WTC11 (cell line): ENCODE measurements at regions not wholly inside any gene's neighbourhood (a gene's known extent, or its start where the extent isn't known, plus 50 kb on each side); places are given as distances from the start of the nearest gene placed in this dataset.

Experiments used
- CREM ChIP-seq: sonication (generic); formaldehyde crosslinking; IDR thresholded peaks from 2 replicates; pipeline ENCODE4 v1.8.1; 2022; ENCODE audit warnings: mild to moderate bottlenecking, missing genetic modification reagents, moderate library complexity
- NR2C2 ChIP-seq: sonication (generic); formaldehyde crosslinking; IDR thresholded peaks from 2 replicates; pipeline ENCODE4 v1.8.0; 2022; ENCODE audit warnings: mild to moderate bottlenecking, missing genetic modification reagents
- TP53 ChIP-seq: sonication (generic); formaldehyde crosslinking; IDR thresholded peaks from 2 replicates; pipeline ENCODE4 v1.8.1; 2023; ENCODE audit warnings: mild to moderate bottlenecking, missing genetic modification reagents
- TF ChIP-seq, protein P1 (sequence below): fragments of 200-600 bp; IDR thresholded peaks from 2 replicates; pipeline ENCODE4 v1.8.0; 2022; ENCODE audit warnings: antibody characterized with exemption

DNA sequence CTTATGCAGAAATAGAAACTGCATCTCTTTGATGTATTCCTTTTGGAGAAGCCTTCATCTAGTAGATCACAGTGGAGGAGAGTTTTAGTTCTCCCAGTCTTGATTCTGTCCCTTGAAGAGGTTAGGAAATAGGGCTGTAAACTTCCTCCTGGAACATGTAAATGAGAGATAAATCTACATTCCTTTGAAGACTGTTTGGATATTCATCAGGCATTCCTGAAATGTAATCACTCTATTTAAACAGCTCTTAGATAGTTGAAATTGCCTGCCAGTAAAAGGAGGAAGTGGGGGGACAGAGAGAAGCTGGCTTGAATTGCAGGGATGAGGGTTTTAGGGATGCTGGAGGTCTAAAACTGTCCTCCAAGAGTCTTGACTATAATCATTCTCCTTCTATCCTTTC, 254.3 kb upstream of the LRRC3B start:
- TF ChIP-seq TP53 (CRISPR knock-in tag) (no peak), CREM (no peak), NR2C2 (CRISPR knock-in tag) (no peak)
- TF ChIP-seq, protein P1, sequence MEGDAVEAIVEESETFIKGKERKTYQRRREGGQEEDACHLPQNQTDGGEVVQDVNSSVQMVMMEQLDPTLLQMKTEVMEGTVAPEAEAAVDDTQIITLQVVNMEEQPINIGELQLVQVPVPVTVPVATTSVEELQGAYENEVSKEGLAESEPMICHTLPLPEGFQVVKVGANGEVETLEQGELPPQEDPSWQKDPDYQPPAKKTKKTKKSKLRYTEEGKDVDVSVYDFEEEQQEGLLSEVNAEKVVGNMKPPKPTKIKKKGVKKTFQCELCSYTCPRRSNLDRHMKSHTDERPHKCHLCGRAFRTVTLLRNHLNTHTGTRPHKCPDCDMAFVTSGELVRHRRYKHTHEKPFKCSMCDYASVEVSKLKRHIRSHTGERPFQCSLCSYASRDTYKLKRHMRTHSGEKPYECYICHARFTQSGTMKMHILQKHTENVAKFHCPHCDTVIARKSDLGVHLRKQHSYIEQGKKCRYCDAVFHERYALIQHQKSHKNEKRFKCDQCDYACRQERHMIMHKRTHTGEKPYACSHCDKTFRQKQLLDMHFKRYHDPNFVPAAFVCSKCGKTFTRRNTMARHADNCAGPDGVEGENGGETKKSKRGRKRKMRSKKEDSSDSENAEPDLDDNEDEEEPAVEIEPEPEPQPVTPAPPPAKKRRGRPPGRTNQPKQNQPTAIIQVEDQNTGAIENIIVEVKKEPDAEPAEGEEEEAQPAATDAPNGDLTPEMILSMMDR = no peak
